IMR-90 (cell line): ENCODE measurements at regions not wholly inside any gene's neighbourhood (a gene's known extent, or its start where the extent isn't known, plus 50 kb on each side); places are given as distances from the start of the nearest gene placed in this dataset.

Experiments
- MAZ ChIP-seq: IDR thresholded peaks from 2 replicates; pipeline ENCODE4 v1.6.1; 2012; ENCODE audit warnings: low read depth, mild to moderate bottlenecking, low read length, improper control_type of control experiment, moderate library complexity, borderline replicate concordance
- NFE2L2 ChIP-seq: fragments of 150-350 bp; IDR thresholded peaks from 2 replicates; pipeline ENCODE4 v1.6.1; 2016; ENCODE audit warnings: low read depth, mild to moderate bottlenecking, low read length
- POLR2A ChIP-seq: IDR thresholded peaks from 2 replicates; pipeline ENCODE4 v1.6.1; 2012; ENCODE audit warnings: mild to moderate bottlenecking, low read depth, low read length
- TF ChIP-seq, protein P1 (sequence below): conservative IDR thresholded peaks from 2 replicates; pipeline ENCODE4 v1.5.1; 2012; ENCODE audit warnings: mild to moderate bottlenecking, low read depth, low read length, improper control_type of control experiment

GRCh38 chr4:60327651-60328050 lies 872.5 kb upstream of the ADGRL3 start:
- no peak for TF ChIP-seq POLR2A
- TF ChIP-seq, protein P1, sequence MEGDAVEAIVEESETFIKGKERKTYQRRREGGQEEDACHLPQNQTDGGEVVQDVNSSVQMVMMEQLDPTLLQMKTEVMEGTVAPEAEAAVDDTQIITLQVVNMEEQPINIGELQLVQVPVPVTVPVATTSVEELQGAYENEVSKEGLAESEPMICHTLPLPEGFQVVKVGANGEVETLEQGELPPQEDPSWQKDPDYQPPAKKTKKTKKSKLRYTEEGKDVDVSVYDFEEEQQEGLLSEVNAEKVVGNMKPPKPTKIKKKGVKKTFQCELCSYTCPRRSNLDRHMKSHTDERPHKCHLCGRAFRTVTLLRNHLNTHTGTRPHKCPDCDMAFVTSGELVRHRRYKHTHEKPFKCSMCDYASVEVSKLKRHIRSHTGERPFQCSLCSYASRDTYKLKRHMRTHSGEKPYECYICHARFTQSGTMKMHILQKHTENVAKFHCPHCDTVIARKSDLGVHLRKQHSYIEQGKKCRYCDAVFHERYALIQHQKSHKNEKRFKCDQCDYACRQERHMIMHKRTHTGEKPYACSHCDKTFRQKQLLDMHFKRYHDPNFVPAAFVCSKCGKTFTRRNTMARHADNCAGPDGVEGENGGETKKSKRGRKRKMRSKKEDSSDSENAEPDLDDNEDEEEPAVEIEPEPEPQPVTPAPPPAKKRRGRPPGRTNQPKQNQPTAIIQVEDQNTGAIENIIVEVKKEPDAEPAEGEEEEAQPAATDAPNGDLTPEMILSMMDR = no peak
- TF ChIP-seq MAZ = no peak
- no peak for TF ChIP-seq NFE2L2
